ENCODE measurements at regions not wholly inside any gene's neighbourhood (a gene's known extent, or its start where the extent isn't known, plus 50 kb on each side); places are given as distances from the start of the nearest gene placed in this dataset.
"Not testable (repeated sequence)": the region's sequence is repeated elsewhere in the genome, so short reads cannot be mapped to it uniquely, and the experiment has no call there.

DNA sequence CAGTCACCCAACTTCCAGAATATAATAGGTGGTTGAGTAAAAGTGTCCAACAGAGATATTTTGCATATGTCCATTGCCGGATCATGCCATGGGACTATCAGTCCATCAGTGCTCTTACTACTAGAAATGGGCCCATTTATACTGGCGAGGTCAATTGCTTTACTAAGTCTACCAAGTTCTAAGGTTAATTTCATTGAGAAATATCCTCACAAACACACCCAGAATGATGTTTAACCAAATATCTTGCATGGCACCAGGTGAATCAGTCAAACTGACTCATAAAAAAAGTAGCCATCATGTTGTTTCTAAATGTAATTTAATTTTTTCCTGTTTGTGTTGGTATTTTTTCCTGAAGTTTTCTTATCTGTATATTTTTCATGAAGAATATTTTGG, 1217.0 kb downstream of the RAPGEF2 start:
- Mint-ChIP-seq H3K36me3 (no peaks in the 10 kb centered on the region), H3K4me3 (no peak overlapping the region), H3K9me3 (peaks cover 7% of the 10 kb centered on the region), H3K4me1 (no peaks in the 10 kb centered on the region), H3K27ac (no peak overlapping the region)
- no peak for DNase-seq (ENCODE audit: low spot score in 2 of 2)
- no peak for ATAC-seq

DNA sequence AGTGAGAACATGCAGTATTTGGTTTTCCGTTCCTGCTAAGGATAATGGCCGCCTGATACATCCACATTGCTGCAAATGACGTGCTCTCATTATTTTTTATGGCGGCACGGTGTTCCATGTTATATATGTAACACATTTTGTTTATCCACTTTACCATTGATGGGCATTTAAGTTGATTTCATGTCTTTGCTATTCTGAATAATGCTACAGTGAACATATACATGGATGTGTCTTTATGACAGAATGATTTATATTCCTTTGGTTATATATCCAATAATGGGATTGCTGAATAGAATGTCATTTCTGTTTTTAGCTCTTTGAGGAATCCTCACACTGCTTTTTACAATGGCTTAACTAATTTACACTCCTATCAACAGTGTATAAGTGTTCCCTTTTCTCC, 1223.2 kb downstream of the RAPGEF2 start:
- DNase-seq (ENCODE audit: low spot score in 2 of 2) (no peak), ATAC-seq (no peak)
- Mint-ChIP-seq H3K27ac (no peak overlapping the region), H3K4me1 (no peaks in the 10 kb centered on the region), H3K4me3 (no peak overlapping the region), H3K9me3 (peaks cover 8% of the 10 kb centered on the region), H3K36me3 (no peaks in the 10 kb centered on the region)

DNA sequence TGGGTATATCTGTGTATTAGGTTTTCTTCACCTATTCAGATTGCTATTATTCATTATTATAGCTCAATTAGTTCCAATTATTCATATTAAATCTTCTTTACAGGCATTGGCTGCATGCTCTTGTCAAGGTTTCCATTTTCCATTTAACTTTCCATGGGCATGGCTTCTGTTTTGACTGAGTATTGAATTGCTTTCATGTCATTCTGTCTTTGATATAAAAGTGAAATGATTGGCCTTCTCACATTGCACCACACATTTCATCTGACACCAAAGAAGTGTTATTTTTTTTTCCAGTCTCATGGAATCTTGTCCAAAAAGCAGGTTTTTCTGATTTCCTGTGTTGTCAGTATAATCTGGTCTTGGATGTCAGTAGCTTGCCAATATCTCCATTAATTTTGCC, 1244.3 kb downstream of the RAPGEF2 start:
- H3K4me1 Mint-ChIP-seq, result no peaks in the 10 kb centered on the region
- H3K9me3 Mint-ChIP-seq, result peaks cover 13% of the 10 kb centered on the region
- no peaks in the 10 kb centered on the region for H3K36me3 Mint-ChIP-seq
- DNase-seq (ENCODE audit: low spot score in 2 of 2) (no peak), ATAC-seq (no peak)
- no peak overlapping the region for H3K4me3 Mint-ChIP-seq
- H3K27ac Mint-ChIP-seq, result no peak overlapping the region

DNA sequence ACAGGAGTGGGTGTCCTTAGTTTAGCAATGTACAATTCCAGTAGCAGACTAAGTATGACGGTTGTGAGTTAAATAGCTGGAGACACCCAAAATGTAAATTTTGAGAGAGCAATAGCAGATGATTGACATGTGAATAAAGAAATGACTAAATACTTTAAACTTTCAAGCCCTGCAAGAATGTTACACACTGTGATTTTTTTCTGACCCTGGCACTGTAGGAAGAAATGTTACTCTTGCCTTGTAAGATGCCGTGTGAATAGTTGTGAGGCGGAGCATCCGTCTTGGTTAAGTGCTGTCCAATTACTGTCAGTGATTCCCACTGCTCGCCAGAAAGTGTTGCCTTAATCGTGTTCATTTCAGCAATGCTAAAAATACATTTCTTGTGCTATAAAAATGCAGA, 1248.1 kb downstream of the RAPGEF2 start:
- DNase-seq (ENCODE audit: low spot score in 2 of 2), result no peak
- Mint-ChIP-seq H3K4me3 (no peak overlapping the region), H3K36me3 (no peaks in the 10 kb centered on the region), H3K27ac (no peak overlapping the region), H3K4me1 (no peaks in the 10 kb centered on the region), H3K9me3 (peaks cover 16% of the 10 kb centered on the region)
- no peak for ATAC-seq

DNA sequence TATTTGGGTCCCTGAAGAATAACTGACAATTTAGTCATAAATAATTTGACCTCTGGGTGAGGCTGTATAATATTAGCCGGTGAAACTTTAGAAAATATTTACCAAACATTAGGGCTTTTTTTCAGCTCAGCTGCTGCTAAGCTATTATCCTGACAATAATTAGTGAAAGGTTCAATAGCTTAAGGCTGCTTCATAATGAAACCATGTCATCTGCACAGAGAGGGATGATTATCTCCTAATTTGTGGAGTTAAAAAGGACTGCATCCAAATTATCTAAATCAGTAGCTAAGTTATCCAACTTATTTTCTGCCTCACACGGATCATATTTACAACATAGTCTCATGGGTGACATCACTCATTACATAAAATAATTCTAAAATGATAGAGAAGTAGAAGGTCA, 1249.8 kb downstream of the RAPGEF2 start:
- ATAC-seq (no peak), DNase-seq (ENCODE audit: low spot score in 2 of 2) (no peak)
- Mint-ChIP-seq H3K36me3 (no peaks in the 10 kb centered on the region), H3K4me1 (no peaks in the 10 kb centered on the region), H3K9me3 (peaks cover 20% of the 10 kb centered on the region), H3K27ac (no peak overlapping the region), H3K4me3 (no peak overlapping the region)

DNA sequence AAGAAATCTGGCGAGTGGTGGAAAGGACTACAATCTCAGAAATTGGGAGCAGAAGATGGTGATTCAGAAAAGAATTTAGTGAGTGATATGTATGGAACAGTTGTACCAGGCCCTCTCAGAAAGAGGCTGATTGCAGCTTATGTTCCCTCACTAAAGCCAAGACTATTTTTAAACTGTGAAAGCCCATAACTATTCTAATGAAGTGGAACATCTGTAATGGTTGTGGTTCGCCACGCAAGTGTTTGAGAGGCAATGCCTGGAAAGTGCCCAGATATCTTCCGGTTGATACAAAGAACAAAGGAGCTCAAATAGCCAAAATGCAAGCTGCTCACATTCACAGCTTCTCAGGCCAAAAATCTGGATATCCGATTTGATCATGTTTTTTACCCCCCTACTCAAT, 1250.7 kb downstream of the RAPGEF2 start:
- Mint-ChIP-seq H3K36me3 (no peaks in the 10 kb centered on the region), H3K27ac (no peak overlapping the region), H3K4me3 (no peak overlapping the region), H3K4me1 (no peaks in the 10 kb centered on the region), H3K9me3 (peaks cover 17% of the 10 kb centered on the region)
- ATAC-seq (no peak), DNase-seq (ENCODE audit: low spot score in 2 of 2) (no peak)

DNA sequence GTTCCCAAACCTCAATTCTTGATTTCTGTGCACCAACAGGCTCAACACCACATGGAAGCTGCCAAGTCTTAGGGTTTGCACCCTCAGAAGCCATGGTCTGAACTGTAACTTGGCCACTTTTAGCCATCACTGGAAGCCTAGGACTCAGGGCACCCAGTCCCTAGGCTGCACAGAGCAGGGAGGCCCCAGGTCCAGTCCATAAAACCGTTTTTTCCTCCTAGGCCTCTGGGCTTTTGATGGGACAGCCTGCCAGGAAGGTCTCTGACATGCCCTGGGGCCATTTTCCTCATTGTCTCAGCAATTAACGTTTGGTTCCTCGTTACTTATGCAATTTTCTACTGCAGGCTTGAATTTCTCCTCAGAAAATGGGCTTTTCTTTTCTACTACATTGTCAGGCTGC, 1259.6 kb downstream of the RAPGEF2 start:
- no peak overlapping the region for H3K4me3 Mint-ChIP-seq
- no peak for ATAC-seq
- no peaks in the 10 kb centered on the region for H3K36me3 Mint-ChIP-seq
- H3K4me1 Mint-ChIP-seq, result no peaks in the 10 kb centered on the region
- DNase-seq (ENCODE audit: low spot score in 2 of 2), result no peak
- H3K27ac Mint-ChIP-seq, result no peak overlapping the region
- peaks cover 10% of the 10 kb centered on the region for H3K9me3 Mint-ChIP-seq

DNA sequence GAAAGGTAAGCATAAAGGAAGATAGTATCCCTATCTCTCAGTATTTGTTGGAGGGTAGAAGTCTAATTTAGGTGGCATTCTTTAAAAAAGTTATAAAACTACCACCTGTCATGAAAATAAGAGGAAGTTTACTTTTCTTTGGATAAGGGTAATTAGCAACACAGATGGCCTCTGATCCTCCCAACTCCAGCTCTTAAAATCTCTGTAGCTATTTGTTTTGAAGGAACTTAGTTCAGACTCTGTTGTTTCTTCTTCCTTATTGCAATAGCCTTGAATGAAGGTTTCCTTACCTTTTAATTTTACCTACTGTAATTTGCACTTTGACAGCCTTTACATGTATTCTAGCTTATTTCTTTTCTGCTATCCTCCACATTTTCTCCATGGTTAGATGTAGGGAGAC, 1261.3 kb downstream of the RAPGEF2 start:
- Mint-ChIP-seq H3K27ac (no peak overlapping the region), H3K36me3 (no peaks in the 10 kb centered on the region), H3K4me1 (no peaks in the 10 kb centered on the region), H3K9me3 (peaks cover 13% of the 10 kb centered on the region), H3K4me3 (no peak overlapping the region)
- ATAC-seq, result no peak
- no peak for DNase-seq (ENCODE audit: low spot score in 2 of 2)

DNA sequence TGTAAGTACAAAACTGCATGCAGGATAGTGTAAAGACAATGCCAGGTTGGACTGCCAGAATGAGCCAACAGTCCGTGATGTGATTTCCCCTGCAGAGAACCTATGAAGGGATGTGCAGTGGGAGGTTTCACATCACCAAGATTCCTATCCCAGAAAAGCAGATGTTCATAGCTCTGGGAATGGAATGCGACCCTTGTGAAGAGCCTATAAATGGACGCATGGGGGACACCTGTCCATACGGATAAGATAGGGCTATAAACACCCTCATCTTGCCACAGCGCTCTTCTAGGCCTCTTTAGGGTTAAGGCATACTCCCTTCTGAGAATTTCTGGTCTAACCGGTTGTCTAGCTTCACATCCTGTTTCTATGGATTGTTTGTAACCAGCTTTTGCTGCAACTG, 1261.8 kb downstream of the RAPGEF2 start:
- H3K27ac Mint-ChIP-seq, result not testable (repeated sequence)

DNA sequence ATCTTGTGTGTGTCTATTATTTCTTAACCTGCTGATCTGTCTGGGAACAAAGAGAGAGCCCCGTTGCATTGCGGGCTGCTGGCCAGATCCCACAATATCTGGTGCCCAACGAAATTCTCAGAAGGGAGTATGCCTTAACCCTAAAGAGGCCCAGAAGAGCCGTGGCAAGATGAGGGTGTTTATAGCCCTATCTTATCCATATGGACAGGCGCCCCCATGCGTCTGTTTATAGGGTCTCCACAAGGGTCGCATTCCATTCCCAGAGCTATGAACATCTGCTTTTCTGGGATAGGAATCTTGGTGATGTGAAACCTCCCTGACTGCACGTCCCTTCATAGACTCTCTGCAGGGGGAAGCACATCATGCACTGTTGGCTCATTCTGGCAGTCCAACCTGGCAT, 1262.5 kb downstream of the RAPGEF2 start:
- not testable (repeated sequence) for H3K36me3 Mint-ChIP-seq; H3K4me1 Mint-ChIP-seq; H3K27ac Mint-ChIP-seq; ATAC-seq; DNase-seq (ENCODE audit: low spot score in 2 of 2); H3K4me3 Mint-ChIP-seq
- H3K9me3 Mint-ChIP-seq, result peaks cover 13% of the 10 kb centered on the region

More for the DNA sequence above, 1261.8 kb downstream of the RAPGEF2 start:
- H3K4me1 Mint-ChIP-seq; DNase-seq (ENCODE audit: low spot score in 2 of 2); ATAC-seq; H3K36me3 Mint-ChIP-seq; H3K4me3 Mint-ChIP-seq: not testable (repeated sequence)
- H3K9me3 Mint-ChIP-seq, result peaks cover 13% of the 10 kb centered on the region

DNA sequence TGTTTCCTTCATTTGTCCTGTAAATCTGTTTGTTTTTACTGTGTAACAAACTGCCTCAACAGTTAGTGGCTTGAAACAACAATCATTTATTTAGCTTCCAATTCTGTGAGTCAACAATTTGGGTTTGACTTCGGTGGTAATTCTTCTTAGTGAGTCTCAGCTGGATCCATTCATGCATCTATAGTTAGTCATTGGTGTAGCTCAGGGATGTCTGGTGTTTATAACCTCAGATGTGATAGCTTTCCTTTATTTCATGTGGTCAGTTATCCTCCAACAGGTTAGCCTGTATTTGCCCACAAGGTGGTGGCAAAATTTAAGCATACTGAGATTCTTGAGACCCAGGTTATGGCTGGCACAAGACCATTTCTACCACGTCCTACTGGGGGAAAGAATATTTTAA, 1267.2 kb downstream of the RAPGEF2 start:
- Mint-ChIP-seq H3K27ac (no peak overlapping the region), H3K36me3 (no peaks in the 10 kb centered on the region), H3K4me1 (no peaks in the 10 kb centered on the region), H3K4me3 (no peak overlapping the region), H3K9me3 (peaks cover 5% of the 10 kb centered on the region)
- ATAC-seq (no peak), DNase-seq (ENCODE audit: low spot score in 2 of 2) (no peak)

DNA sequence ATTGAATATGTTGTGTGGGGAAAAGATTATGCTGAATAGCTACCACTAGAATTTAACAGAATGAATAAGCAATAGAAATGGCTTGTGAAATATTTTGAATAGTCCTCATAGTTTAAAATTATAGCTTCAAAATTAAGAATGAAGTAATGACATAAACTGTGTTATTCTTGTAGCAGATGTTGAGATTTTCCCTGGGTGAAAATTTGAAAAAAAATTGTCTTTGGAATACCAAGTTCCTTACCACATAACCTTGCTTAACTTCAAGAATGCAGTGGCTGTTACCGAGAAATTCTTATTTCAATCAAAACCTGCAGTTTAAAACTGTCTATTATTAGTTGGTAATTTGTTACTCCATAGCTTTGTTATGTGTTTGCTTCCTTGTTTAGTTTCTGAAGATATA, 1268.6 kb downstream of the RAPGEF2 start:
- Mint-ChIP-seq H3K4me1 (no peaks in the 10 kb centered on the region), H3K36me3 (no peaks in the 10 kb centered on the region), H3K9me3 (peaks cover 5% of the 10 kb centered on the region), H3K4me3 (no peak overlapping the region), H3K27ac (no peak overlapping the region)
- ATAC-seq (no peak), DNase-seq (ENCODE audit: low spot score in 2 of 2) (no peak)

DNA sequence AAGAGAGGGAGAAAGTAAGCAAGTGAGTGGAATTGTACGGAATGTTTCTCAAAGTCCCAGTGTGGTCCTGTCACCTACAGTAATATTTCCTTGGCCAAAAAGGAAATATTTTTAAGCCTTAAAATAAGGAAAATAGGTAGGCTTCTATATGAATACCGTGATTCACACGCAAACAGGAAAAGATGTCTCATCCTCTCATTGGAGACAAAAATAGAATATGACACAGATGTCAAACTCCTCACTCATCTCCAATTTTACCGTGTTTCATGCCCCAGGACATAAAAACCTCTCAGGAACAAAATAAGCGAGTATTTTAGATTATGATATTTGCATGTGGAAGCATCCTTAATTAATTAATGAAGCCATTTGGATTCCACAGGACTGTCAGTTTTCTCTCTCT, 1269.5 kb downstream of the RAPGEF2 start:
- Mint-ChIP-seq H3K4me3 (no peak overlapping the region), H3K9me3 (peaks cover 5% of the 10 kb centered on the region), H3K36me3 (no peaks in the 10 kb centered on the region), H3K4me1 (no peaks in the 10 kb centered on the region), H3K27ac (no peak overlapping the region)
- ATAC-seq (no peak), DNase-seq (ENCODE audit: low spot score in 2 of 2) (no peak)

DNA sequence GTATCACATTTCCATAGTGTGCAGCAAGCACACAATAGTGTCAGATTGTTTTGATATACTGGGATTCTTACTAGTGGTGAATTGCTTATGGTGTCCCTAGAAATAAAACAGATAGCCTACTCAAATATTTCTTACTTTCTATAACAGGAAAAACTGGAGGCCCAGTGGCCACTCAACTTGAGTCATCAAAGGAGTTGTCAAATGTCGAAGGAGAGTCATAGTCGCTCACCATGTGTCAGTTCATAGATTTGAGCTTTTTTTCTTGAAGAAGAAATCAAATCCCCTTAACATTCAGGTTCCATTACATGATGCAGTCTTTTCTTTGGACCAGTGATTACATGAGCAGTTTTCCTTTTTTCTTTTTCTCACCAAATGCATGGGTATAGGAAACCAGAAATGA, 1271.0 kb downstream of the RAPGEF2 start:
- Mint-ChIP-seq H3K27ac (no peak overlapping the region), H3K4me1 (no peaks in the 10 kb centered on the region), H3K9me3 (peaks cover 3% of the 10 kb centered on the region), H3K36me3 (no peaks in the 10 kb centered on the region), H3K4me3 (no peak overlapping the region)
- no peak for ATAC-seq
- DNase-seq (ENCODE audit: low spot score in 2 of 2), result no peak

DNA sequence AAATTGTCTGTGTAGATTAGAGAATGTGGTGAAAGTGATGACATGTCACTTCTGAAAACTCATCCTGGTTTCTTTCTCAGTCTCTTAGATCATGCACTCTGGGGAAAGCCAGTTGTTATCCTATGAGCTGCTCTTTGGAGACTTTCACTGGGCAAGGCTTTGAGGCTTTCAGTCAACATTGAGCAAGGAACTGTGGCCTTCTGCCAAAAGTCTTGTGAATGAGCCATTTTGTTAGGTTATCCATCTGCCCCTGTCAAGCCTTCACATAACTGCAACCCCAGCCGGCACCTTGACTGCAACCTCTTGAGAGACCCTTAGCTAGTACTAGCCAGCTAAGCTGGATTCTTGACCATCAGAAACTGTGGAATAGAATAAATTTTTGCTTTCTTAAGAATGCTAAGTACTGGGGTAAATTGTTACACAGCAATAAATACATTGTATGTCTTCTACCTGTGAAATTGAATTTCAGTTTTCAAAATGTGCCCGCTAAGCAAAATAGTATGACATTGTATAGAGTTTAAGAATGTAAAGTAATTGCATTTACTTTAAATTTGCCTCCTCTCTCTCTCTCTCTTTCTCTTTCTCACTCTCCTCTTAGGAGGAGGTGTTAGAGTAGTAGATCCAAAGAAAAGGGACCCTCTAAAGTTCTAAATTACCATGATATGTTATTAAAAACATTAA, 1273.0 kb downstream of the RAPGEF2 start:
- Mint-ChIP-seq H3K9me3 (peaks cover 3% of the 10 kb centered on the region), H3K4me3 (no peak overlapping the region), H3K27ac (no peak overlapping the region), H3K36me3 (no peaks in the 10 kb centered on the region), H3K4me1 (no peaks in the 10 kb centered on the region)
- DNase-seq (ENCODE audit: low spot score in 2 of 2) (no peak), ATAC-seq (no peak)

DNA sequence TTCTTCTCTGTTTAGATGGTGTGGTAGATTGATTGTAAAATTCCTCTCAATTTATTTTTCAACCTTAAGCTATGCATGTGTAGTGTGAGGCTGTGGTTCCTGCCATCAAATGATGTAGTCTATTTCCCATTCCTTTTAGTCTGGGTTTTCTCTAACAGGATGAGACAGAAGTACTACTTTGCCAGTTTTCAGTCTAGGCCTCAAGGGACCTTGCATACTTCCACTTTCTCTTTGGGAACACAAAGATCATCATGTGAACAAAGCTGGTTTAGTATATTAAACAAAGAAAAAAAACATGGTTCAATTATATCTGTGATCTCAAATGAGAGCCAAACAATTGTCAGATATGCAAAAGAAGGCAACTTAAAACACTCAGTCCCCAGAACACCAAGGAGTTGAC, 1284.0 kb downstream of the RAPGEF2 start:
- Mint-ChIP-seq H3K27ac (no peak overlapping the region), H3K9me3 (peaks cover 28% of the 10 kb centered on the region), H3K36me3 (no peaks in the 10 kb centered on the region), H3K4me1 (no peaks in the 10 kb centered on the region), H3K4me3 (no peak overlapping the region)
- DNase-seq (ENCODE audit: low spot score in 2 of 2) (no peak), ATAC-seq (no peak)

DNA sequence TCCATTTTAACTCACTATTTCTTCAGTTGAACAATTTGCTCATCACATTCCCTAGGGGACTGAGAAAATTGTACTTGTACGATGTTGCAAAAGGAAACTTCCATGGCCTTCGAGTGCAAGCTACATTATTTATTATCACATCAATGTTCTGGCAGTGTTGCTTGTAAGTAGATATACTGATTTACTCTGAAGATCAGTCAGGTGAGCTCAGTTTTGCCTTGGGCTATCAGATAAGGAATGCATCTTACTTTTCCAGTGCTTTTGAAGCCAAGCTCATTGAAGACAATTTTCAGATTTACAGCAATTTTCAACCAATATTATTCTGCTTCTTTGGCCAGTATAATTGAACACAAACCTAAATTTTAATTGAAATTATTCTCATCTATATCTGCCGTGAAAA, 1296.9 kb downstream of the RAPGEF2 start:
- ATAC-seq, result no peak
- no peak for DNase-seq (ENCODE audit: low spot score in 2 of 2)
- no peak overlapping the region for H3K4me3 Mint-ChIP-seq
- H3K4me1 Mint-ChIP-seq, result no peaks in the 10 kb centered on the region
- no peaks in the 10 kb centered on the region for H3K36me3 Mint-ChIP-seq
- H3K27ac Mint-ChIP-seq, result no peak overlapping the region
- peaks cover 22% of the 10 kb centered on the region for H3K9me3 Mint-ChIP-seq
